ENCODE measurements at regions not wholly inside any gene's neighbourhood (a gene's known extent, or its start where the extent isn't known, plus 50 kb on each side); places are given as distances from the start of the nearest gene placed in this dataset.

DNA sequence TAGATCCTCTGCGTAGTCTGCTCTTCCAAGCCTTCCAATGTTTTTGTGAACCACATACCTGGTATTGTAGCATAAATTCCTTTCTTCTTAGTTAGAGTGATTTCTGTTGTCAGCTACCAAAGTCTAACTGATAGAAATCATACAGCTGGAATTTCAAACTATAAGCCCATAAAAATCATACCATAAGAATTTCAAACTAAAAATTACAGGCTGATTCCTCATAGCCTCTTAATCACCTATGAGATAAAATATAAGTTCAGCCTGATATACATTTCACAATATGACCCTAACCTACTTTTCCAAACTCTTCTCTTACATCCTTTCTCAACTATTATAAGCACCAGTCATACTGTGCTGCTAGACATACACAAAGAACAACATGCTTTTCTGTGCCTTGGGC, 64.8 kb downstream of the PTHLH start:
- H3K4me2 ChIP-seq (ENCODE audit: low read depth, low read length, poor library complexity, severe bottlenecking) = no peak overlapping the region
- no peak overlapping the region for H3K4me3 ChIP-seq (ENCODE audit: insufficient read depth, low read length, poor library complexity, severe bottlenecking)
- no peaks in the 10 kb centered on the region; the same call in 1 of the 2 replicates for H3K36me3 ChIP-seq (ENCODE audit: low read length)
- no peaks in the 10 kb centered on the region for H3K27me3 ChIP-seq (ENCODE audit: low read length)
- H3K27ac ChIP-seq (ENCODE audit: low read depth, low read length) = no peak overlapping the region
- TF ChIP-seq, protein P1, sequence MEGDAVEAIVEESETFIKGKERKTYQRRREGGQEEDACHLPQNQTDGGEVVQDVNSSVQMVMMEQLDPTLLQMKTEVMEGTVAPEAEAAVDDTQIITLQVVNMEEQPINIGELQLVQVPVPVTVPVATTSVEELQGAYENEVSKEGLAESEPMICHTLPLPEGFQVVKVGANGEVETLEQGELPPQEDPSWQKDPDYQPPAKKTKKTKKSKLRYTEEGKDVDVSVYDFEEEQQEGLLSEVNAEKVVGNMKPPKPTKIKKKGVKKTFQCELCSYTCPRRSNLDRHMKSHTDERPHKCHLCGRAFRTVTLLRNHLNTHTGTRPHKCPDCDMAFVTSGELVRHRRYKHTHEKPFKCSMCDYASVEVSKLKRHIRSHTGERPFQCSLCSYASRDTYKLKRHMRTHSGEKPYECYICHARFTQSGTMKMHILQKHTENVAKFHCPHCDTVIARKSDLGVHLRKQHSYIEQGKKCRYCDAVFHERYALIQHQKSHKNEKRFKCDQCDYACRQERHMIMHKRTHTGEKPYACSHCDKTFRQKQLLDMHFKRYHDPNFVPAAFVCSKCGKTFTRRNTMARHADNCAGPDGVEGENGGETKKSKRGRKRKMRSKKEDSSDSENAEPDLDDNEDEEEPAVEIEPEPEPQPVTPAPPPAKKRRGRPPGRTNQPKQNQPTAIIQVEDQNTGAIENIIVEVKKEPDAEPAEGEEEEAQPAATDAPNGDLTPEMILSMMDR (IDR thresholded peaks at IDR 0.05; ENCODE audit: insufficient read depth, low read length, poor library complexity, severe bottlenecking) = no peak
- no peak for TF ChIP-seq EZH2phosphoT487 (conservative IDR thresholded peaks at IDR 0.05; ENCODE audit: low read length)
- no peaks in the 10 kb centered on the region for H4K20me1 ChIP-seq (ENCODE audit: low read depth, low read length)
- no peaks in the 10 kb centered on the region for H3K9me2 ChIP-seq (replicated peaks; ENCODE audit: insufficient read depth, low read length)
- H3F3A ChIP-seq (ENCODE audit: insufficient read depth) = peaks cover 5% of the 10 kb centered on the region; the same call in 1 of the 2 replicates
- H3K9me3 ChIP-seq (ENCODE audit: insufficient read depth, low read length) = no peaks in the 10 kb centered on the region
- H2AFZ ChIP-seq (ENCODE audit: low read depth, low read length, severe bottlenecking) = no peak overlapping the region
- no peak overlapping the region for H3K9ac ChIP-seq (ENCODE audit: low read length)
- no peaks in the 10 kb centered on the region; the same call in 1 of the 2 replicates for H3K79me2 ChIP-seq (ENCODE audit: insufficient read depth, low read length)

DNA sequence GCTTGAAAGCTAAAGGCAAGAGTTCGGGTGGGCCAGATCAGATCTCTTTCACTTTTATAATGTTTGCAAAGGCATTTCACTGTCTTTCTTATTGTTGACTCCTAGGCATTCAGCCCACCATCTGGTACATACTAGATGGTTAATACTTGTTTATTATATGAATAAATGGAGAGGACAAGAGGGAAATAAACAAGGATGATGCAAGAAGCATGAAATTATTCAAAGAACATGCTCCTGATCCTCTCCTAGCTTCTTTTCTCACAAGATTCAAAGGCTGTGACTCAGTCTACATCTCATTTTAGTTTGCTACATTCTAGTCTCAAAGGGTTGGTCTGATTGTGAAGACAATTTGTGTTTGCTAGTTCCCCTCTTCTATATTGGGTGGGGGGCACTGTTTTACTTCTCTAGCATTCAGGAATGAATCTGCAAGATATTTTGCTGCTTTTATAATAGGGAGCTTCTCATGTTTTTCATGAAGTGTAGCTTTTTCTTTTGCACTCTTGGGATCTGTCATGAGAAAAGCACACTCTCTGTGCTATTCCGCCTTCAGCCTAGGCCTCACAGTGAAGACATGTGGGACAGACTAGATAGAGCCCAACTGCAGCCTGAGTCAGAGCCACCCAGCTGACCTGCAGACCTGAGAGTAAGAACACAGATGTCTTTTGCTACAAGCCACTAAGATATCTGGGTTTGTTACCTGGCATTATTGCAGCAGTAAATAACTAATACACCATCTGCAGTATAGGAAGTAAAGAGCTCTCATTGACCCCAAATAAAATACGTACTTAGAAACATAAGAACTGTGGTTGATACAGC, 65.7 kb downstream of the PTHLH start:
- H4K20me1 ChIP-seq (ENCODE audit: low read depth, low read length) = no peaks in the 10 kb centered on the region
- no peak overlapping the region for H3K4me2 ChIP-seq (ENCODE audit: low read depth, low read length, poor library complexity, severe bottlenecking)
- no peak overlapping the region for H2AFZ ChIP-seq (ENCODE audit: low read depth, low read length, severe bottlenecking)
- H3K27ac ChIP-seq (ENCODE audit: low read depth, low read length) = no peak overlapping the region
- H3F3A ChIP-seq (ENCODE audit: insufficient read depth) = no peaks in the 10 kb centered on the region
- H3K9ac ChIP-seq (ENCODE audit: low read length) = no peak overlapping the region
- H3K9me3 ChIP-seq (ENCODE audit: insufficient read depth, low read length) = no peaks in the 10 kb centered on the region
- H3K4me3 ChIP-seq (ENCODE audit: insufficient read depth, low read length, poor library complexity, severe bottlenecking) = no peak overlapping the region
- no peaks in the 10 kb centered on the region; the same call in 1 of the 2 replicates for H3K79me2 ChIP-seq (ENCODE audit: insufficient read depth, low read length)
- TF ChIP-seq, protein P1 (IDR thresholded peaks at IDR 0.05; ENCODE audit: insufficient read depth, low read length, poor library complexity, severe bottlenecking) = no peak
- TF ChIP-seq EZH2phosphoT487 (conservative IDR thresholded peaks at IDR 0.05; ENCODE audit: low read length) = no peak
- no peaks in the 10 kb centered on the region for H3K9me2 ChIP-seq (replicated peaks; ENCODE audit: insufficient read depth, low read length)
- H3K27me3 ChIP-seq (ENCODE audit: low read length) = no peaks in the 10 kb centered on the region
- no peaks in the 10 kb centered on the region; the same call in 1 of the 2 replicates for H3K36me3 ChIP-seq (ENCODE audit: low read length)

DNA sequence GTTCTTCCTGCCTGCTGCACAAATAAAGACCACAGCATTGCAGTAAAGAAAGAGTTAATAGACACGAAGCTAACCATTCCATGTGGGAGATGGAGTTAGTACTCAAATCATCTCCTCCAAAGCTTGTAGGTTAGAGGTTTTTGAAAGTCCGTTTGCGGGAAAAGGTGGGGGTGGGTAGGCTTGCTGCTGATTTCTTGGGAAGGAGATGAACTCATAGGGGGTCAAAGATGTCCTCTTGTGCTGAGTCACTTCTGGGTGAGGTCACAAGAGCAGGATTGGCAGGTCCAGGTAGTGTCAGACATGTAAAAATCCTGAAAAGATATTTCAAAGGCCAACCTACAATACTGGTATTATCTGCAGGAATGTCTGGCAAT, 66.4 kb downstream of the PTHLH start:
- H3K9ac ChIP-seq (ENCODE audit: low read length) = no peak overlapping the region
- no peaks in the 10 kb centered on the region; the same call in 1 of the 2 replicates for H3K36me3 ChIP-seq (ENCODE audit: low read length)
- no peaks in the 10 kb centered on the region for H3K9me3 ChIP-seq (ENCODE audit: insufficient read depth, low read length)
- TF ChIP-seq, protein P1 (IDR thresholded peaks at IDR 0.05; ENCODE audit: insufficient read depth, low read length, poor library complexity, severe bottlenecking) = no peak
- TF ChIP-seq EZH2phosphoT487 (conservative IDR thresholded peaks at IDR 0.05; ENCODE audit: low read length) = no peak
- H3K4me3 ChIP-seq (ENCODE audit: insufficient read depth, low read length, poor library complexity, severe bottlenecking) = no peak overlapping the region
- H3F3A ChIP-seq (ENCODE audit: insufficient read depth) = peaks cover 6% of the 10 kb centered on the region; the same call in 1 of the 2 replicates
- no peaks in the 10 kb centered on the region for H3K27me3 ChIP-seq (ENCODE audit: low read length)
- H3K79me2 ChIP-seq (ENCODE audit: insufficient read depth, low read length) = no peaks in the 10 kb centered on the region; the same call in 1 of the 2 replicates
- H4K20me1 ChIP-seq (ENCODE audit: low read depth, low read length) = no peaks in the 10 kb centered on the region
- H3K4me2 ChIP-seq (ENCODE audit: low read depth, low read length, poor library complexity, severe bottlenecking) = no peak overlapping the region
- no peak overlapping the region for H2AFZ ChIP-seq (ENCODE audit: low read depth, low read length, severe bottlenecking)
- H3K9me2 ChIP-seq (replicated peaks; ENCODE audit: insufficient read depth, low read length) = no peaks in the 10 kb centered on the region
- H3K27ac ChIP-seq (ENCODE audit: low read depth, low read length) = no peak overlapping the region
